Smooth muscle cell (in vitro differentiated cells): ENCODE measurements at regions not wholly inside any gene's neighbourhood (a gene's known extent, or its start where the extent isn't known, plus 50 kb on each side); places are given as distances from the start of the nearest gene placed in this dataset.

Experiments
- DNase-seq: peaks from one replicate; lab custom pipeline; 2025; ENCODE audit not compliant: unreplicated experiment; lab: John Stamatoyannopoulos, UW
- H2AFZ ChIP-seq: fragments of 200-600 bp; sonication (generic); 2 replicates; pipeline ENCODE4 v1.6.0; 2016; ENCODE audit warnings: antibody characterized with exemption, low read depth, mild to moderate bottlenecking
- H3F3A ChIP-seq: fragments of 200-600 bp; sonication (generic); 2 replicates; pipeline ENCODE4 v1.6.0; 2017; ENCODE audit warnings: antibody characterized with exemption, low read depth
- H3K27ac ChIP-seq: fragments of 200-600 bp; sonication (generic); 2 replicates; pipeline ENCODE4 v1.5.1; 2016; ENCODE audit warnings: low read depth, mild to moderate bottlenecking
- H3K27me3 ChIP-seq: fragments of 200-600 bp; sonication (generic); 2 replicates; pipeline ENCODE4 v1.6.1; 2016; ENCODE audit warnings: low read depth, mild to moderate bottlenecking
- H3K36me3 ChIP-seq: fragments of 200-600 bp; sonication (generic); 2 replicates; pipeline ENCODE4 v1.5.1; 2016; ENCODE audit warnings: low read depth
- H3K4me1 ChIP-seq: fragments of 200-600 bp; sonication (generic); 2 replicates; pipeline ENCODE4 v1.5.1; 2016; ENCODE audit warnings: low read depth
- H3K4me2 ChIP-seq: fragments of 200-600 bp; sonication (generic); 2 replicates; pipeline ENCODE4 v1.6.0; 2016; ENCODE audit warnings: mild to moderate bottlenecking
- H3K4me3 ChIP-seq: fragments of 200-600 bp; sonication (generic); 2 replicates; pipeline ENCODE4 v1.5.1; 2016; ENCODE audit warnings: mild to moderate bottlenecking
- H3K79me2 ChIP-seq: fragments of 200-600 bp; sonication (generic); 2 replicates; pipeline ENCODE4 v1.6.0; 2016; ENCODE audit warnings: low read depth, mild to moderate bottlenecking
- H3K9ac ChIP-seq: fragments of 200-600 bp; sonication (generic); 2 replicates; pipeline ENCODE4 v1.6.0; 2016; ENCODE audit warnings: low read depth
- H3K9me3 ChIP-seq: fragments of 200-600 bp; sonication (generic); replicated peaks from 2 replicates; pipeline ENCODE4 v1.5.1; 2016; ENCODE audit warnings: low read depth
- H4K20me1 ChIP-seq: fragments of 200-600 bp; sonication (generic); 2 replicates; pipeline ENCODE4 v1.6.0; 2016; ENCODE audit warnings: low read depth
- CTCF ChIP-seq: fragments of 200-600 bp; sonication (generic); IDR thresholded peaks from 2 replicates; pipeline ENCODE4 v1.5.1; 2017; ENCODE audit warnings: borderline replicate concordance, mild to moderate bottlenecking, antibody characterized with exemption; ENCODE audit not compliant: insufficient read depth, poor library complexity, severe bottlenecking
- WGBS: methylation state at CpG from one replicate; pipeline ENCODE4 v1.1.7; 2016; ENCODE audit warnings: low lambda C conversion rate; 5-methylcytosine and 5-hydroxymethylcytosine counted together

GRCh38 chr4:32631831-32632230, 1911.7 kb downstream of the PCDH7 start:
- Histone ChIP-seq H3K27me3 (no peaks in the 10 kb centered on the region), H3K4me2 (no peak overlapping the region), H3K9me3 (no peaks in the 10 kb centered on the region), H3F3A (no peaks in the 10 kb centered on the region), H3K4me1 (no peaks in the 10 kb centered on the region), H3K9ac (no peak overlapping the region), H4K20me1 (no peaks in the 10 kb centered on the region), H3K36me3 (no peaks in the 10 kb centered on the region), H3K79me2 (no peaks in the 10 kb centered on the region), H2AFZ (no peak overlapping the region), H3K4me3 (no peak overlapping the region), H3K27ac (no peak overlapping the region)
- WGBS = 73% methylated on average over 3 of the region's 3 CpGs
- DNase-seq = no peak
- no peak for TF ChIP-seq CTCF

- WGBS = 96% methylated on average over 17 of the region's 17 CpGs
- Histone ChIP-seq H3K79me2 (no peaks in the 10 kb centered on the region), H4K20me1 (no peaks in the 10 kb centered on the region), H3K27me3 (no peaks in the 10 kb centered on the region), H3K9me3 (no peaks in the 10 kb centered on the region), H3K27ac (no peak overlapping the region), H3K4me1 (no peaks in the 10 kb centered on the region), H3F3A (no peaks in the 10 kb centered on the region), H3K36me3 (no peaks in the 10 kb centered on the region), H2AFZ (no peak overlapping the region), H3K4me2 (no peak overlapping the region), H3K9ac (no peak overlapping the region), H3K4me3 (no peak overlapping the region)
- TF ChIP-seq CTCF = no peak
- no peak for DNase-seq
Observed at GRCh38 chr4:32633421-32633820, 1913.3 kb downstream of the PCDH7 start.

- no peak overlapping the region for H3K4me2 ChIP-seq
- no peaks in the 10 kb centered on the region for H3K9me3 ChIP-seq
- no peak overlapping the region for H3K4me3 ChIP-seq
- no peaks in the 10 kb centered on the region for H4K20me1 ChIP-seq
- H3K27me3 ChIP-seq = no peaks in the 10 kb centered on the region
- H3K9ac ChIP-seq = no peak overlapping the region
- H3K36me3 ChIP-seq = no peaks in the 10 kb centered on the region
- H3F3A ChIP-seq = no peaks in the 10 kb centered on the region
- H2AFZ ChIP-seq = no peak overlapping the region
- no peak for TF ChIP-seq CTCF
- WGBS = 90% methylated on average over 6 of the region's 6 CpGs
- H3K4me1 ChIP-seq = no peaks in the 10 kb centered on the region
- DNase-seq = no peak
- H3K27ac ChIP-seq = no peak overlapping the region
- no peaks in the 10 kb centered on the region for H3K79me2 ChIP-seq
Observed at GRCh38 chr4:32645653-32646052, 1925.5 kb downstream of the PCDH7 start.

GRCh38 chr4:32658019-32658418, 1937.8 kb downstream of the PCDH7 start:
- no peaks in the 10 kb centered on the region for H4K20me1 ChIP-seq
- WGBS = 83% methylated on average over 3 of the region's 3 CpGs
- no peaks in the 10 kb centered on the region for H3K4me1 ChIP-seq
- no peak overlapping the region for H3K4me2 ChIP-seq
- no peaks in the 10 kb centered on the region for H3K36me3 ChIP-seq
- no peaks in the 10 kb centered on the region for H3F3A ChIP-seq
- H2AFZ ChIP-seq = no peak overlapping the region
- H3K9me3 ChIP-seq = no peaks in the 10 kb centered on the region
- no peaks in the 10 kb centered on the region for H3K27me3 ChIP-seq
- H3K4me3 ChIP-seq = no peak overlapping the region
- no peak for TF ChIP-seq CTCF
- H3K79me2 ChIP-seq = no peaks in the 10 kb centered on the region
- H3K27ac ChIP-seq = no peak overlapping the region
- H3K9ac ChIP-seq = no peak overlapping the region
- no peak for DNase-seq
